ENCODE measurements at regions not wholly inside any gene's neighbourhood (a gene's known extent, or its start where the extent isn't known, plus 50 kb on each side); places are given as distances from the start of the nearest gene placed in this dataset.
"Not testable (repeated sequence)": the region's sequence is repeated elsewhere in the genome, so short reads cannot be mapped to it uniquely, and the experiment has no call there.

DNA sequence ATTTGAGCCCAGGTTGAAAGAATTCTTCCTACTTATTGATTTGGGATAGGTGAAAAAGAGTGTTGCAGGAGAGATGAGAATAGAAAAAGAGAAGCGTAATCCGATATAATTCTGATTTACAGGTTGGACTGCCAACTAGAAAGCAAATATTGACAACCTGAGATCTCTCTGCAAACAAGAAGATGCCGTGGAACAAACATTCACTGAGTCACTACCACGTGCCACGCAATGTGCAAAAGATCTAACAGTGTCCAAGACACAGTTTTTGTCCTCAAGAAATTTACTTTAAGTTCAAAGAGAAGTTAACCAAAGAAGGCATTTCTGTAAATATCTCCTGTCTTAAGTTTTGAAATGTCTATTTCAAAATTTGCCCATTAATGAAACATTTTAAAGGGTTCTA, 578.0 kb upstream of the ARID1B start:
- DNase-seq = no peak
- TF ChIP-seq POLR2A (IDR thresholded peaks at IDR 0.05; ENCODE audit: low read length) (no peak), GATA1 (IDR thresholded peaks at IDR 0.05; ENCODE audit: low read depth, low read length) (no peak)

DNA sequence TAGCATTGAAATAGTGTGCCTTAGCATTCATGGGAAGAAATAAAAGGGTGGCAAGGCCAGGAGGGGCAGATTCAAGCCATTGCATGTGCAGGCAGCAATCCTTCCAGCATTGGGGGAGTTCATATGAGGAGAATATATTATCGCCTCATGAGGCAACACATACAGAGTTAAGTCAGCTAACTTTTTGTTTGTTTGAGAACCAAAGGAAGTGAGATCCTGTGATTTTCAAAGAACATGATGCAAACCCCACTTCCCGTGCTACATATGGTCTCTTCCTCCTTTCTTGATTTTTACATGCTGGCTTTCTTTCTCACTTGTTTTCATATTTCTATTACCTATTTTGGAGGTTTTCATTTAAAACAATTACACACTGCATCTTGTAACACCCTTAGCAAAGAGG, 579.7 kb upstream of the ARID1B start:
- no peak for DNase-seq
- TF ChIP-seq GATA1 (IDR thresholded peaks at IDR 0.05; ENCODE audit: low read depth, low read length) = no peak
- no peak for TF ChIP-seq POLR2A (IDR thresholded peaks at IDR 0.05; ENCODE audit: low read length)

DNA sequence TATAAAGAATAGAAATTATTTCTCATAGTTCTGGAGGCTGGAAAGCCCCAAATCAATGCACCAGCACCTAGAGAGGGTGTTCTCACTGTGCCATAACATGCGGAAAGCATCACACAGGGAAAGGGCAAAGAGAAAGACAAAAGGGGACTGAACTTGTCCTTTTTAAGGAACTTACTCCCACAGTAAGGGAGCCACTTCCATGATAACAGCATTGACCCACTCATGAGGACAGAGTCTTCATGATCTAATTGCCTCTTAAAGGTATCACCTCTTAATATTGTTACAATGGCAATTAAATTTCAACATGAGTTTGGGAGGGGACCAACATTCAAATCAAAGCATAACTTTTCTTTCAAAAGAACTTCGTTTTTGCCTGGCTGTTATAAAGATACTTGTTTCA, 582.2 kb upstream of the ARID1B start:
- no peak for TF ChIP-seq POLR2A (IDR thresholded peaks at IDR 0.05; ENCODE audit: low read length)
- no peak for TF ChIP-seq GATA1 (IDR thresholded peaks at IDR 0.05; ENCODE audit: low read depth, low read length)
- DNase-seq = no peak

DNA sequence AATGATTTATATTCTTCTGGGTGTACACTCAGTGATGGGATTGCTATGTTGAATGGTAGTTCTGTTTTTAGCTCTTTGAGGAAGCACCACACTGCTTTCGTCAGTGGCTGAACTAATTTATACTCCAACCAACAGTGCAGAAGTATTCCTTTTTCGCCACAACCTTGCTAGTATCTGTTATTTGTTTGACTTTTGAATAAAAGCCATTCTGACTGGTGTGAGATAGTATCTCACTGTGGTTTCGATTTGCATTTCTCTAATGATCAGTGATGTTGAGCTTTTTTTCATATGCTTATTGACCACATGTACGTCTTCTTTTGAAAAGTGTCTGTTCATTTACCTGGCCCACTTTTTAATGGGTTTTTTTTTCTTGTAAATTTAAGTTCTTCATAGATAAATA, 583.8 kb upstream of the ARID1B start:
- no peak for DNase-seq

DNA sequence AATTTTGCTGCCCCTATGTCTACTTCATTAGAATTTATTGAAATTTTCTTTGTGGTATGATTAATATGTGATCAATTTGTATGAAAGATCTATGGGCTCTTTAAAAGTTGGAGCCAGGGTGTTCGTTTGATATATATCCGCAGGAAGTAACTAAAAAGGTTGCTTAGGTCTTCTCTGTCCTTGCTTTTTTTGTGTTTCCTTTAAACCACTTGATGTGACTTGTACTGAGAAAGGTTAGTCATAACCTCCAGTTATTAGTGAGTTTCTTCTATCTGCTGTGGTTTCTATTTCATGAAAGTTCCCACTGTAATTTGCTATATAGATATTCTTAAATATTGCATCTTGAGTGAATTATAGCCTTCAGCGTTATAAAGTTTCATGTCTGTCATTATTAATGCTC, 585.3 kb upstream of the ARID1B start:
- TF ChIP-seq GATA1 (IDR thresholded peaks at IDR 0.05; ENCODE audit: low read depth, low read length) = no peak
- no peak for TF ChIP-seq POLR2A (IDR thresholded peaks at IDR 0.05; ENCODE audit: low read length)
- no peak for DNase-seq

More for the DNA sequence above, 583.8 kb upstream of the ARID1B start:
- no peak for TF ChIP-seq GATA1 (IDR thresholded peaks at IDR 0.05; ENCODE audit: low read depth, low read length)
- TF ChIP-seq POLR2A (IDR thresholded peaks at IDR 0.05; ENCODE audit: low read length) = no peak

DNA sequence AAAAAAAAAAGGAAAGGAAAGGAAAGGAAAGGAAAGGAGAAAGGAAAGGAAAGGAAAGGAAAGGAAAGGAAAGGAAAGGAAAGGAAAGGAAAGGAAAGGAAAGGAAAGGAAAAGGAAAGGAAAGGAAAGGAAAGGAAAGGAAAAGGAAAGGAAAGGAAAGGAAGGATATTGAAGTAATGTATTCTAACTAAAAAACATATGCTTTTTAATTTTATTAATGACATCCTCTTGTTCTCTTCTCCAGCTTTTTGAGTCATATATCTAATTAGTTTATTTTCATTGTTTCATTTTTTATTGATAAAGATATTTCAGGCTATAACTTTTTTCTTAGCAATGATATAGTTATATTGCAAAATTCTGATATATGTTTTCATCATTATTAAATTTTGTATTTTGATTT, 585.8 kb upstream of the ARID1B start:
- DNase-seq = not testable (repeated sequence)

GRCh38 chr6:156190270-156190669, 586.9 kb upstream of the ARID1B start:
- no peak for DNase-seq
- TF ChIP-seq POLR2A (IDR thresholded peaks at IDR 0.05; ENCODE audit: low read length) (no peak), GATA1 (IDR thresholded peaks at IDR 0.05; ENCODE audit: low read depth, low read length) (no peak)

GRCh38 chr6:156189714-156190113, 587.5 kb upstream of the ARID1B start:
- TF ChIP-seq POLR2A (IDR thresholded peaks at IDR 0.05; ENCODE audit: low read length) = no peak
- TF ChIP-seq GATA1 (IDR thresholded peaks at IDR 0.05; ENCODE audit: low read depth, low read length) = no peak

GRCh38 chr6:156189195-156189594, 588.0 kb upstream of the ARID1B start:
- no peak for DNase-seq
- TF ChIP-seq GATA1 (IDR thresholded peaks at IDR 0.05; ENCODE audit: low read depth, low read length) (no peak), POLR2A (IDR thresholded peaks at IDR 0.05; ENCODE audit: low read length) (no peak)

More at GRCh38 chr6:156189714-156190113, 587.5 kb upstream of the ARID1B start:
- DNase-seq = no peak

- DNase-seq = no peak
- TF ChIP-seq POLR2A (IDR thresholded peaks at IDR 0.05; ENCODE audit: low read length) = no peak
- no peak for TF ChIP-seq GATA1 (IDR thresholded peaks at IDR 0.05; ENCODE audit: low read depth, low read length)
Observed at GRCh38 chr6:156185113-156185512, 592.1 kb upstream of the ARID1B start.

DNA sequence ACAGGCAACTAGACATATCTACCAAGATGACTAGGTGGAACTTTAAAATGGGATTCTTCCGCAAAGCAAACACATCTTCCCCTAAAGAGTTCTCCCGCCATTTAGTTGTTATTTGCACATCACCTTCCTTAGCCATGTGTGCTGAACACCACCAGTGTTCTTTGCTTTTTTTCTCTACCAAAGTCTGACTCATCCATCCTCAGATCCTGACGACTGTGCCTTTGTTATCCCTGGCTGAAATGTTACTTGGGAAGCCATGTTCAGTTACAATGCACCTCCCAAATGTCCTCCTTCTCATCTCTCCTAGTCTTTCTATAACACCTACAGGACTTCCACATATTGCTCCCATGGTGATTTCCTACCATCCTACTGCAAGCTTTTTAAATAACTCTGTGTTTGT, 593.5 kb upstream of the ARID1B start:
- TF ChIP-seq GATA1 (IDR thresholded peaks at IDR 0.05; ENCODE audit: low read depth, low read length) = no peak
- TF ChIP-seq POLR2A (IDR thresholded peaks at IDR 0.05; ENCODE audit: low read length) = no peak
- DNase-seq = no peak

GRCh38 chr6:156182356-156182755, 594.8 kb upstream of the ARID1B start:
- TF ChIP-seq GATA1 (IDR thresholded peaks at IDR 0.05; ENCODE audit: low read depth, low read length) (no peak), POLR2A (IDR thresholded peaks at IDR 0.05; ENCODE audit: low read length) (no peak)
- DNase-seq = no peak

GRCh38 chr6:156181506-156181905, 595.7 kb upstream of the ARID1B start:
- TF ChIP-seq POLR2A (IDR thresholded peaks at IDR 0.05; ENCODE audit: low read length) (no peak), GATA1 (IDR thresholded peaks at IDR 0.05; ENCODE audit: low read depth, low read length) (no peak)
- no peak for DNase-seq

DNA sequence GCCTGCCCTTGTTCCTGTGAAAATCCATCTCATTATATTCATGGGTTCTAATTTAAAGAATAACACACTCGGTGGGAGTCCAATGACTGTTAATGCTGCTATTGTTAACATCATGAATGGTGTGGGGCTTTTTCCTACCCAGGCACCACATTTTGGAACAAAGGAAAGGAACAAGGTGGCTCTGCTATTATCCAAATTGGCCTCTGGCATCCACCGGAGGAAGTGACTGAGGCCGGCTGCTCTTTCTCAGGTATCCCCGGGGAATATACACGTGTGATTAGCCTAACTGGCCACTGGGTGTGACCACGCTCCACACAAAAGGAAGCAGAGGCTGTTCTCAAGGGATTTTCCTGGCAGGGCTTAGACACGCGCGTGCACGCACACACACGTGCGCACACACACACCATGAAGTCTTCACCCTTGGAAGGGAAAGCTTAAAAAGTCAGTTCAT, 601.2 kb upstream of the ARID1B start:
- TF ChIP-seq GATA1 (IDR thresholded peaks at IDR 0.05; ENCODE audit: low read depth, low read length) = no peak
- no peak for TF ChIP-seq POLR2A (IDR thresholded peaks at IDR 0.05; ENCODE audit: low read length)
- peak in 1 of 2 experiments; percentile 2 for DNase-seq

GRCh38 chr6:156175433-156175832, 601.7 kb upstream of the ARID1B start:
- DNase-seq = no peak
- TF ChIP-seq GATA1 (IDR thresholded peaks at IDR 0.05; ENCODE audit: low read depth, low read length) = no peak
- TF ChIP-seq POLR2A (IDR thresholded peaks at IDR 0.05; ENCODE audit: low read length) = no peak
